ENCODE measurements at regions not wholly inside any gene's neighbourhood (a gene's known extent, or its start where the extent isn't known, plus 50 kb on each side); places are given as distances from the start of the nearest gene placed in this dataset.

- Histone ChIP-seq H3K79me2 (ENCODE audit: control insufficient read depth, low read length) (no peaks in the 10 kb centered on the region), H3K27me3 (ENCODE audit: control insufficient read depth, low read length) (no peaks in the 10 kb centered on the region), H3K36me3 (ENCODE audit: control insufficient read depth, low read length) (no peaks in the 10 kb centered on the region), H3K4me2 (ENCODE audit: low read length) (no peak overlapping the region), H3K4me1 (ENCODE audit: control insufficient read depth, low read length) (no peaks in the 10 kb centered on the region), H3F3A (ENCODE audit: control insufficient read depth, insufficient read depth) (no peaks in the 10 kb centered on the region), H3K9me2 (replicated peaks; ENCODE audit: control insufficient read depth, low read length) (no peaks in the 10 kb centered on the region), H3K4me3 (ENCODE audit: low read length) (no peak overlapping the region), H3K27ac (ENCODE audit: low read depth, low read length) (no peak overlapping the region), H4K20me1 (ENCODE audit: control insufficient read depth, insufficient read depth, low read depth, low read length) (no peaks in the 10 kb centered on the region), H3K9me3 (ENCODE audit: control insufficient read depth, insufficient read depth, low read length) (no peaks in the 10 kb centered on the region)
- no peak for TF ChIP-seq CTCF (IDR thresholded peaks at IDR 0.05; ENCODE audit: low read depth, low read length, poor library complexity, severe bottlenecking)
- TF ChIP-seq EZH2phosphoT487 (IDR thresholded peaks at IDR 0.05; ENCODE audit: borderline replicate concordance, low read length): no peak
These were observed 869.8 kb downstream of the PCDH18 start for GRCh38 chr4:136662539-136662938.

- no peak overlapping the region for H3K4me2 ChIP-seq (ENCODE audit: low read length)
These were observed 878.5 kb downstream of the PCDH18 start for GRCh38 chr4:136653640-136654406.

GRCh38 chr4:136651932-136652331 is 880.4 kb downstream of the PCDH18 start:
- H3K4me2 ChIP-seq (ENCODE audit: low read length): no peak overlapping the region

More at GRCh38 chr4:136653640-136654406, 878.5 kb downstream of the PCDH18 start:
- Histone ChIP-seq H3K4me3 (ENCODE audit: low read length) (no peak overlapping the region), H3K9me3 (ENCODE audit: control insufficient read depth, insufficient read depth, low read length) (no peaks in the 10 kb centered on the region), H4K20me1 (ENCODE audit: control insufficient read depth, insufficient read depth, low read depth, low read length) (no peaks in the 10 kb centered on the region), H3K36me3 (ENCODE audit: control insufficient read depth, low read length) (no peaks in the 10 kb centered on the region), H3F3A (ENCODE audit: control insufficient read depth, insufficient read depth) (no peaks in the 10 kb centered on the region), H3K79me2 (ENCODE audit: control insufficient read depth, low read length) (no peaks in the 10 kb centered on the region), H3K9me2 (replicated peaks; ENCODE audit: control insufficient read depth, low read length) (no peaks in the 10 kb centered on the region), H3K4me1 (ENCODE audit: control insufficient read depth, low read length) (no peaks in the 10 kb centered on the region), H3K27me3 (ENCODE audit: control insufficient read depth, low read length) (no peaks in the 10 kb centered on the region), H3K27ac (ENCODE audit: low read depth, low read length) (no peak overlapping the region)
- TF ChIP-seq EZH2phosphoT487 (IDR thresholded peaks at IDR 0.05; ENCODE audit: borderline replicate concordance, low read length) (no peak), CTCF (IDR thresholded peaks at IDR 0.05; ENCODE audit: low read depth, low read length, poor library complexity, severe bottlenecking) (no peak)

More at GRCh38 chr4:136651932-136652331, 880.4 kb downstream of the PCDH18 start:
- no peaks in the 10 kb centered on the region for H3K36me3 ChIP-seq (ENCODE audit: control insufficient read depth, low read length)
- no peaks in the 10 kb centered on the region for H3K27me3 ChIP-seq (ENCODE audit: control insufficient read depth, low read length)
- no peaks in the 10 kb centered on the region for H3K79me2 ChIP-seq (ENCODE audit: control insufficient read depth, low read length)
- H3K9me3 ChIP-seq (ENCODE audit: control insufficient read depth, insufficient read depth, low read length): no peaks in the 10 kb centered on the region
- no peaks in the 10 kb centered on the region for H3K9me2 ChIP-seq (replicated peaks; ENCODE audit: control insufficient read depth, low read length)
- H3K4me3 ChIP-seq (ENCODE audit: low read length): no peak overlapping the region
- H4K20me1 ChIP-seq (ENCODE audit: control insufficient read depth, insufficient read depth, low read depth, low read length): no peaks in the 10 kb centered on the region
- H3K27ac ChIP-seq (ENCODE audit: low read depth, low read length): no peak overlapping the region
- no peaks in the 10 kb centered on the region for H3F3A ChIP-seq (ENCODE audit: control insufficient read depth, insufficient read depth)
- TF ChIP-seq CTCF (IDR thresholded peaks at IDR 0.05; ENCODE audit: low read depth, low read length, poor library complexity, severe bottlenecking) (no peak), EZH2phosphoT487 (IDR thresholded peaks at IDR 0.05; ENCODE audit: borderline replicate concordance, low read length) (no peak)
- H3K4me1 ChIP-seq (ENCODE audit: control insufficient read depth, low read length): no peaks in the 10 kb centered on the region
